ENCODE measurements at regions not wholly inside any gene's neighbourhood (a gene's known extent, or its start where the extent isn't known, plus 50 kb on each side); places are given as distances from the start of the nearest gene placed in this dataset.
"Not testable (repeated sequence)": the region's sequence is repeated elsewhere in the genome, so short reads cannot be mapped to it uniquely, and the experiment has no call there.

DNA sequence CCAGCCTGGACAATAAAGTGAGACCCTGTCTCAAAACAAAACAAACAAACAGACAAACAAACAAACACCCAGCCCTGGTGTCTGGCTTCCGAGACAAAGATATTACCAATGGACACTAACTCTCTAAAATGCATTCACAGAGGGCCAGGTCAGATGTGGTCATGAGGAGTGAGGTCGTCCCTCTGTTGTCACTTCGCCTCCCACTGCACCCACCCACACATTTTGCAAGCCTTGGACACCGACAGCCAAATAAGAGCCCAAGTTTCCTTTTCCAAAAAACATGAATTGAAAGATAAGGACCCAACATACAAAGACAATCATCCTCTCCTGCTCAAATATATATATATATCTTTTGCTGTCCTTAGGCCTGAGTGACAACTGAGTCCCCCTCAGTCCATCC is 319.9 kb downstream of the TSN start:
- no peak for DNase-seq

DNA sequence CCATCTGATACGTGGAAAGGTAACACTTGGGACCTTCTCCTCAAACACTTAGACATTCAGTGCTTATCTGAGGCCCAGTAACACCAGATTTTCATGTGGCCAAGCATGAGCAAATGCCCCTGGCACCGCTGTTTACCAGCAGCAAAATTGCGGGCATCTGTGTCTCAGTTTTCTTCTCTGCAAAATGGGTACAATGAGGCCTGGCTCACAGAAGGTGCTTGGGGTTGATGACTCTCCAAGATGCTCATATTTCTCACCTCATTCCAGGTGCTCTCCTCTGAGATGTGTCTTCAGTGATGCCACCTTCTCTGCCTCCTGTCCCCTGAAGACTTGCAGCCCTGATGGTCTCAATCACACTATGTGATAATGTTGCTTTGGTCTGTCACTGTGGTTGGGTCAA is 321.7 kb downstream of the TSN start:
- no peak for DNase-seq

DNA sequence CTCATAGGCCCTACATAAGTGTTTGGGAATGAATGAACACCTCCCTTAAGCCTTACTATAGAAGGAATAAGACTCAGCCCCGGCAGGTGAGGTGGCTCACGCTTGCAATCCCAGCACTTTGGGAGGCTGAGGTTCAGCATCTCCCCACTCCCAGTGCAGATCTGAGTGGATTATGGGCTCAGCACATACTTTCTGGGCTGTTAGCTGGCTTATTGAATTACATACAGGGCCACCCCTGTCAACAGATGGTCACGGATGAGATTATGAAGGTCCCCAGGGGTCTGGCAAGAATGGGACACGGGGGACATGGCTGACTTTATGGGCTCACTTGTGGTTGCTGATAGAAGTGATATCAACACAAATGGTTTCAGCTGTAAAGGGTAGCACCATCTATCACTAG is 322.3 kb downstream of the TSN start:
- no peak for DNase-seq

DNA sequence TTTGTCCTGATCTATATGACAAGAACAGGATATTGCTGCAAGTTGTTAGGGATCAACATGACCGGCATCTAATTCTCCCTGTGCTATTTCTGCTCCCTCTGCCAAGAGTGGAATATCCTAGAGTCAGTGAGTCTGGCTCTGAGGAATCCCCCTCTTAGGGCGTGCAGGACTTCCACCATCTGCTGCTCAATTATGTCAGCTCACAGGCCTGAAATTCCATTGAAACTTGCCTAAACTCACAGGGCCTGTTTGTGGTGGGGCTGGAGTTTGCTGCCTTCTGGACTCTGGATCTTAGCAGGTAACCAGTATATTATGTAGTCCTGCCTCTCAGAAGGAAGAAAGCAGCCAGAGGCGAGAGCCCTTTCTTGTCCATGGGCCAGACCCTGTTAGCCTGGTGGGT is 323.0 kb downstream of the TSN start:
- DNase-seq, result no peak

DNA sequence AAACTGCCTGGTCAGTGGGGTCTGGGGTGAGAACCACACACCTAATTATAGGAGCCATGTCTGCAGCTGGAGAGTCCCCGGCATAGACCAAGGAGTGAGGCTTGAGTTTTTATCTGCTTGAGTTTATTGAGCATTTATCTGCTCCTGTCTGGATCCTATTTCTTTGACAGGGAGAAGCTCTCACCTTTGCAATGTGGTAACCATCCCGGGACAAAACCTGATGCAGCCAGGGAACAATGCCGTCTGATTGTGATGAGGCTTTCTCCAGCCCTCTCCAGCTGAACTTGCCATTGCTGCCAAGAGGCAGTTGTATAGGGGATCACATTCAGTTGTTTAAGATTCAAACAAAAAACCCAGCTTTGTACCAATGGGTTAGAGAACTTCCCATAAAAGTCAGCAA is 324.4 kb downstream of the TSN start:
- DNase-seq, result no peak

DNA sequence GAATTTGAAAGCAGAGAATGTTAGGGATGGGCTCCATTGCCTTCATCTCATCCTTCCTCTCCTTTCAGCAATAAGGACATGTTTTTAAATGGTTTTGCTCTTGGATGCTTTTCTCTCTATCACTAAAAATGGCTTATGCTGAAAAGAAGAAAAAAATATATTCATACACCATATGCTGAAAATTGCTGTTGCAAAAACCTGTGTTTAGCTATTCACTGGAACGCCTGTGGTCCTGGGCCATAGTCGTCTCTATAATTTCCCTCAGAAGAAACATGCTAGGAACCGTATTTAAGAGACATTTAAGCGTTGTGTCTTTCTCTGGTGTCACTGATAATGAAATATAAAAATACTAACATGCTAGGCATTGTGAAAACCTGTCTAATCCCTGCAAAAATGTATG is 324.9 kb downstream of the TSN start:
- DNase-seq, result no peak

DNA sequence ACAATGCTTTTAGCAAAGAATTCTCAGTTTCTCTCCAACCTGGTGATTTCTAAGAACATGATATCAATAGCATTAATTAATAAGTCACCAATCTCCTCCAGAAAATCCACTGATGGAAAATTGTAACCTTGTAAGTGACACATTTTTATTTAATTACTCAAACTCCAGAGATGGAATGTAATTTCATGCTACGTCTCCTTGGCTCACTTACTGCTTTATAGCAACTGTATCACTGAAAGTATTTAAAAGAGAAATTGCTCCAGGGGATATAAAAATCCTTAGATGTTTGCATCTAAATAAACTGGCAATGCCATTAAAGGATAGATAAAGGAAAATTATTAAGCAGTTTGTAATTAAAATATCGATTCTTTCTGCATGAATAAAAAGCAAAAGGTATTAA is 325.4 kb downstream of the TSN start:
- no peak for DNase-seq

DNA sequence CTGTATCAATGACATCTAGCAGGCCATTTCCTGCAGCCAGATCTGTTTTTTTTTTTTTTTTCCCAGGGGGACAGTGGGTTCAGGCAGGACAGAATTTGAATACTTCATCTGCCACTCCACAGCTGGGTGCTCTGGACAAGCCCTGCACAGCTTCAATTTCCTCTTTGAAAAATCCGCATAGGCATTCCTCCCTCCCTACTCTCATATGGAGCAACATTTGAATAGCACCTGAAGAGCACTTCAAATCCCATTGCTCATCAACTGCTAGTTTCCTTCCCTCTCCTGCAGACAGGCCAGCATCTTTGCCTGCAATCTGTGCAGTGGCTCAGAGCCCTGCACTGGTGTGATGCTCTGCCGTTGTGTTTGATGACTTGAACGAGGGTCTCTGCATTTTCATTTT is 326.3 kb downstream of the TSN start:
- peak; percentile 7 for DNase-seq

DNA sequence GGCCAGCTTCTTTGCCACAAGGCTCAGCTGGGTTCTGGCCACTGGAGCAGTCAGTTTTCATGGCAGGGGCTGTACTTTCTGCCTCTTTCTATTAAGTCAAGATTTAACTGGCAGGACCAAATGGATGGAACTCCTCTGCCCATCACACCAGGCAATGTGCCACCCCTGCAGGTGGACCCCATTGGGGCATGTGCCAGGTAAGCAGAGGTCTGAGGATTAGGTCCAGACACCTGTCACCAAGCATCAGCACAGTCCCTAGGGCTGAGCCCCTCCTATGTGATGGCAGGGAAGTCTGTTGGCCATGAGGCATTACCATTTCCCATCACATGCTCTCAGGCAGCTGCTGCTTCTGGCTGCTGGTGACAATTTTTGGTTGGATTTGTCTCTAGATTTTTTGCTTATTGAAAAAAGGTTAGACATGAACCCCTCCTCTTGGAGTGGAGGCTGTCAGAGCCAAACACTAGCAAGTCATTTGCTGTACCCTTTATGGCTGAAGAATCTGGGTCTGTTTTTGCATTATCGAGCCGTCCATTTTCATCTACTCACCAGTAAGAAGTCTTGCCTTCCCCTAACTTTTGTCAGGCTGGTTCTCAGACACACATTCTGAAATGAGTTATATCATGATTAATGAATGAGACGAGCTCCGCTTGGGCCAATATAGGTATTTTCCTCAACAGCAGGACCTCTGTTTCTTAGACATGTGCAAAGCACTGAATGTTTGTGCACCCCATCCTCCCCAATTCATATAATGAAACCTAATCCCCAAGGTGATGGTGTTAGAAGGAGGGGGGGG is 328.0 kb downstream of the TSN start:
- no peak for DNase-seq

DNA sequence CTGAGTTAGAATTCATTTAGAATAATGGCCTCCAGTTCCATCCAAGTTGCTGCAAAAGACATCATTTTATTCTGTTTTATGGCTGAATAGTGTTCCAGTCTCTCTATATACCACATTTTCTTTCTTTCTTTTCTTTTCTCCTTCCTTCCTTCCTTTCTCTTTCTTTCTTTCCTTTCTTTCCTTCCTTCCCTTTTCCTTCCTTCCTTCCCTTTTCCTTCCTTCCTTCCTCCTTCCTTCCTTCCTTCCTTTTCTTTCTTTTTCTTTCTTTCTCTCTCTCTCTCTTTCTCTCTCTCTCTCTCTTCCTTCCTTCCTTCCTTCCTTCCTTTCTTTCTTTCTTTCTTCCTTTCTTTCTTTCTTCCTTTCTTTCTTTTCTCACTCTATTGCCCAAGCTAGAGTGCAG is 330.2 kb downstream of the TSN start:
- DNase-seq, result not testable (repeated sequence)

DNA sequence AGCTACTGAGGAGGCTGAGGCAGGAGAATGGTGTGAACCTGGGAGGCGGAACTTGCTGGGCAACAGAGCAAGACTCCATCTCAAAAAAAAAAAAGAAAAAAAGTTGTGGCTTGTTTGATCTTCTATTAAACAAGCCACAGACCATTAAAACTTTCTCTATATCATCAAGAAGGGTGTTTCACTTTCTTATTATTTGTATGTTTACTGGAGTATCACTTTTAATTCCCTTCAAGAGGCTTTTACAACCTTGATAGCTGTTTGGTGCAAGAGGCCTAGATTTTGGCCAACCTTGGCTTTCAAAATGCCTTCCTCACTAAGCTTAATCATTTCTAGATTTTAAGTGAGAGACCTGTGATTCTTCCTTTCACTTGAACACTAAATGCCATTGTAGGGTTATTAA is 339.1 kb downstream of the TSN start:
- DNase-seq, result no peak

DNA sequence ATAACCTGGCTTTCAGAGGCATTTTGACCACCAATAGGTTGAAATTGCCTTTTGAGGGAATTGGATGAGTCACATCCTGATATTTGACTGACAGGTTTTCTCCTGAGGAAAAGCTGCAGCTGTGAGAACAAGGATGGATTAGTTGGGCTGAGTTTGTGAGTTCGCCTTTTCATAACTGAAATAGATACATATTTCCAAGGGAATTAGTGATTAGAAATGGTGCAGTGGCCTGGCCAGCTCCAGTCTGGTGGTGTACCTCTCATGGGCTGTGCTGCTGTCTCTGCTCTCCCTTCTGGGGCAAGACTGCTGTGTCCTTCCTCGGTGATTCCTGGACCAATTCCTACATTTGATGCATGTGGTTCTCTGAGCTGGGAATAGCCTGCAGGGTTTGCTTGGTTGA is 341.3 kb downstream of the TSN start:
- no peak for DNase-seq

DNA sequence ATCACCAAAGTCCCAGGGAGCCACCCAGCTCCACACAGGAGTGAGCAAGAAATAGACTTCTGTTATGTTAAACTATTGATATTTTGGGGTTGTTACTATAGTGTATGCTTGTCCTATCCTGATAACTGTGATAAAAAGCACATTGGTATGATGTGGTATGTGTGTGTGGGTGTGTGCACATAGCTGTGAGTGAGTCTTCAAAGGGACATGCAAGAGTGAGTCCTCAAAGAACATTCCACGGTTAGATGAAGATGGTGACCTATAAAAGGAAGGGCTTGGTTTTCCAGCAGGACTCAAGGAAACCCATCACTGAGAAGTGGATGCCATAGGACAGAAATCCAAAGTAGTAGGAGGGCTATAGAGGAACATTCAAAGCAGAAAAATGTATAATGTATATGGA is 342.9 kb downstream of the TSN start:
- DNase-seq, result no peak

DNA sequence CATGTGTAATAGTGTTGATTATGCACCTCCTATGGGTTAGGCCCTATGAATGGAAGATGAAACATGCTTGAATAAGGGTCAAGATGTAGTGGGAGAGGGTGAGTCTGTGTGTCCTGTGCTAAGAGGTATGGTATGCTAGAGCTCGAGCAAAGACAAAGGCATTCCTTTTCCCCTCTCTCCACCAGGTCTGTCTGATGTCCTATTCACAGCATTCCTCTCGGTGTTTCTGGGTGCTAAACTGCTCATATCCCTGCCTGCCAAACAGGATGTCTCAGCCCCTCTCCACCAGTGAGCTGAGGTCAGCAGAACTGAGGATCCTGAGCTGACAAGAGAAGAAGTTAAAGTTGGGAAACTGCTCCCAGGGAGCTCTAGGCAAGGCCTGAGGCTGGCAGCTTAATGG is 344.9 kb downstream of the TSN start:
- no peak for DNase-seq

DNA sequence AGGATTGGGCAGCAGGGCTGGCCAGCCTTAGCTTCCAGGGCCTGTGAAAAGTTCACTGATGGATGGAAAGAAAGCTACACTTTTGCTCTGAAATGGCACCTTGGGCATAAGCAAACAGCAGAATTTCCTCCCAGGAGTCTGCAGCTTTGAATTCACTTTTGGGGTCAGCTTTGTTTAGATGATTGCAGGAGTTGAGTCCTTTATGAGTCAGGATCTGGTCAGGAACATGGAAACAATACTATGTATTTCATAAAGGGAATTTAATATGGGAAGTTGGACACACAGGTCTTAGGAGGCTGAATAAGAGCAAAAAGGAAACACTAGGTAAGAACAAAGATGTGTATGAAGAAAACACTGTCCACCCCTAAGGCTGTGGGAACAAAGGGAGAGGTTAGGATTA is 345.3 kb downstream of the TSN start:
- DNase-seq, result no peak

DNA sequence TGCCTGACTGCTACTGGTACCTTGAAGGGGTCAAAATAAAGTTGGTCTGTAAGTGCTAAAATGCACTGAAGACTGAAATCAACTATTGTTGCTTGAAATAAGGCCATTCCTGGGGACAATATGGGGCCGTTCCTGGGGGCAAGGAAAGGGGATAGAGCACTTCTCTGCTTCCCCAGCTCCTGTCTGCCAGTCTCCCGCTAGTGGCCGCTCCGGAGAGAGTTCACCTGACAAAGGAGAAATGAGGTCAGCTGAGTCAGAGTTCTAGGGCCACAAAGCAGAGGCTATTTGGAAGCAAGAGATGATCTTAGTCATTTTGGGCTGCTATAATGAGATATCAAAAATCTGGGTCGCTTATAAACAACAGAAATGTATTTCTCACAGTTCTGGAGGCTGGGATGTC is 345.9 kb downstream of the TSN start:
- DNase-seq, result no peak

DNA sequence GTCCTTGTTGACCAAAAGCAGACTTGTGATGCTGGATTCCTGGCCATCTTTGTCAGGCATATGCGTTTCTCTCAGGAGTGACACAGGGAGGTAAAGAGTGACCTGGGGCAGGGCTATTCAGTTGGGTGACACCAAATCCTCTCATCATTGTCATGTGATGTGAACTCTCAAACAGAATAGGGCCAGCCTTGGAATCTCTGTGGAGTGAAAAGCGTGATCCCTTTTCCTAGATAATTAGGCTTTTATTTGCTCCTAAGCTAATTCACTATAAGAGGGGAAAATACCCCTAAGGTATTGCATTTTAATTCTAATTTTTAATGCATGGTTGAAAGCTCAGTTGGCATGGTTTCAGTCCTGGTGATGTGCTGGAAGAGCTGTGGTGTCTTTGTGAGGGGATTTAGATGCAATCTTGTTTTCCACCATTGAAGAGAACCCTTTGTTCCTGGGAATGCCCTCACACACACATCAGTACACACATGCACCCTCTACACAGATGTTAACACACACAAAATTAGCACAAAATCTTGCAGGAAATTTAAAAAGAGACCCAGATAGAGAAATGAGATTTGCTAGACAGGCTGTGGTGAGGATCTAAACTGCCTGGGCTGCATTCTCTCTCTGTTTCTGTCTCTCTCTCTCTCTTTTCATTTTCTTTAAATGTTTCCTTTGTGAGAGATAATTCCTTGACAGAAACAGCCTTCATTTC is 349.9 kb downstream of the TSN start:
- no peak for DNase-seq

DNA sequence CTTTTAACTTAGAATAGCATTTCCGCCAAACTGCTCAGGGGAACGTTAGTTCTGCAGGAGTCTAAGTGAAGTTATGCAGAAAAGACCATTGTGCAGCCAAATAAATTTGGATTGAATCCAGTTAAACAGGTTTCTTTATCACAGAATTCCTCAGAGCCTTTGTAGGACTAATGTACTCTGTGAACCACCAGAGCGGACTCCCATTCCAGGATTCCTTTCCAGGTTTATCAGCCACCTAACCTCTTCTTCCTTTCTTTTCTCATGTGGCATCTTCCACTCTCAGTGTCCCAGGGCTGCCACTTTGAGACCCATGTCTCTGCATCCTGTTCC is 350.4 kb downstream of the TSN start:
- no peak for DNase-seq

DNA sequence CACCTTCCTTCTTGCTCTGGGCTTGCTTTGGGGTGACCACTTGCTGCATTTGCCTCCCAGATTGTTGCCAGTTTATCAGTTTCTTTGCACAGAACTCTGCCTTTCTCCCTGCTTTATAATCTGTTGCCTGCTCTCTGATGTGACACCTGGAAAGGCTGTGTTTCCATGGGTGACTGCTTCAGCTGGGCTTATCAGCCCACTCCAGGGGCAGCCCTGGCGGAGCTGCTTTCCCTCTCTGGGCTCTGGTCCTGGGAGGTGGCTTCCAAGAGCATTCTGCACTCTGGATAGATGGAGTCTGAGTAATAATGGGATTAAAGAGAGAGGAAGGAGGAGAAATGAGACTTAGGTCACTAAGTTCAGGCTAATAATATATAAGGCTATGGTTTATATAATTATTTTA is 352.7 kb downstream of the TSN start:
- DNase-seq, result no peak

DNA sequence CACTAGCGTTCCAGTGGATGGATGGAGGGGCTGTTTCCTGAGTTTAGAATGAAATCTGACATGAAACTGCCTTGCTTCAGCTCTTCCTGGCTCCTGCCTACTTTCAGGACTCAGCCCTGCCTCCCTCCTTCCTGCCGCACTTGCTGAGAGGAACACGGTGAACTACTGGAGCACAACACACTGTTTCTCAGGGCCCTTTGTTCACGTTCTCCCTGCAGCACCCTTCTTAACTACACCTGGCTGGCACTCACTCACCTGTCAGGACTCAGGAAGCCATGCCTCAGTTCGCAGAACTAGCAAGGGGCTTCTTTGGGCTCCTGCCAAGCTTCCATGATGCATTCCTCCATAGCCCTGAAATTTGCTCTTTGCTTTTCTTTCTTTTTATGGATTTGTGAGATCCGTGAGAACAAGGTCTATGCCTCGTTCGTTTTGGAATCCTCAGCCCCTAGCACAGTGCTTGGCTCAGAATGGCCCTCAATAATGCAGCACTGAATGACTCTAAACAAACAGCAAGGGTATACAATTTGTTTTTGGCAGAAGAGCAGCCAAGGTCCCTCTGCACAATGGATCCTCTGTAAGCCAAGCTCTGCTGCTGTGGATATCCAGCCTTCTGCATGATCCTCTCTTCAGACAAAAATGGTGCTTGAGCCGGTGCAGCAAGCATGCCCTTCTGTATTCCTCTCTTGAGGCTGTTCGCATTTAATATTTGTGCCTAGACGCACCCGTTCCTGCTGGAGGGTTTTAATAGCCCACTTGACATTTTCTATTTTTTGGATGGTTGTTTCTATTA is 357.0 kb downstream of the TSN start:
- no peak for DNase-seq

DNA sequence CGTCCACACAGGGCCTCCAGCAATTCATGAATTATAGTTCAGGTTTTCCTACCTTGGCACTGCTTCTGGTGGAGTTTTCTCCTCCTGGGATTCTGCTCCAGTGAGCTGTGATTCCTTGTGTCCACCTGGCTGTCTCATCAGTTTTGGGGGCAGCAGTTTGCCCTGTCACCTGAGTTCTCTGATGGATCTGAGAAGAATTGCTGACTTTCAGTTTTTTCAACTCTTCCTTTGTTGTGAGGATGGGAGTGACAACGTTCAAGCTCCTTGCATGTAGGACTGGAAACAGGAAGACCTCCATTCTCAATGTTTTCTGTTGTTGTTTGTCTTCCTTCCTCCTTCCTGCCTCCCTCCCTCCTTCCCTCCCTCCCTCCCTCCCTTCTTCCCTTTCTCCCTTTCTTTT is 359.0 kb downstream of the TSN start:
- no peak for DNase-seq

DNA sequence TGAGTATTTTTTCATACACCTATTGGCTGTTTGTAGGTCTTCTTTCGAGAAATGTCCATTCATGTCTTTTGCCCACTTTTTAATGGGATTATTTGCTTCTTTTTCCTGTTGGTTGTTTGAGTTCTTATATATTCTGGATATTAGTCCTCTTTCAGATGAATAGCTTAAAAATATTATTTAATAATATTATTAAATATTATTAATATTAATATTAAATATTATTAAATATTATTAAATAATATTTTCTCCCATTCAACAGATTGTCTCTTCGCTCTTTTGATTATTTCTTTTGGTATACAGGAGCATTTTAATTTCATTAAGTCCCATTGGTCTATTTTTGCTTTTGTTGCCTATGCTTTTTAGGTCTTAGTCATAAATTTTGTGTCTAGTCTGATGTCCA is 361.9 kb downstream of the TSN start:
- DNase-seq, result no peak

DNA sequence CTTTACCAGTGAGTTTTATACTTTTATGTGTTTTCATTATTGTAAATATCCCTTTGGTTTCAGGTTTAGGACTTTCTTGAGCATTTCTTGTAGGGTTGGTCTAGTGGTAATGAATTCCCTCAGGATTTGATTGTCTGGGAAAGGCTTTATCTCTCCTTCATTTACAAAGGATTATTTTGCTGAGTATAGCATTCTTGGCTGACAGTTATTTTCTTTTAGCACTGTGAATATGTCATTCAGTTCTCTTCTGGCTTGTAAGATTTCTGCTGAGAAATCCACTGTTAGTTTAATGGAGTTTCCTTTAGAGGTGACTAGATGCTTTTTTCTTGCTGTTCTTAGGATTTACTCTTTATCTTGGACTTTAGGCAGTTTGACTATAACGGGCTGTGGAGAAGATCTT is 373.9 kb downstream of the TSN start:
- no peak for DNase-seq

DNA sequence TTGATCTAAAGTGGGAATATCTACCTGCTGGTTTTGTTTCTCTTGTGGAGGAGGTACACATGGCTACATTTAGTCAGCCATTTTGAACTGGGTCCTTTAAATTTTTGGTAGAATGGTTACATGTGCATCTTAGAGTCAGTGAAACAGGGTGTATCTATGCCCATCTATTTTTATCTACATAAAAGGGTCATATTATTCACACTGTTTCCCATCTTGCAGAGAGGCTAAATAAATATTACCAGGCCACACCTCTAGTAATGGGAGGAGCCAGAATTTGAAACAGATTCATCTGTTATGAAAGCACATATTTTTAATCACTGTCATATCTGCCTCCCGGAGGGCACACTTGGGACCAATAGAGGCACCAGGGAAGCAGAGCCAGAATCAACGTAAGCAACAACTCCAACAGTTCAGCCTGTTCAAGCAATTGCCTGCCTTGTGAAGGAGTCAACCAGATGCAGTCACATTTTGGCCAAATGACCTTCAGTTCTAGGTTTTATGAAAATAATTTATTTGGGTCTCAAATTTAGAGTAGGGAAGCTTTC is 376.8 kb downstream of the TSN start:
- DNase-seq, result no peak

All from DMS79 (cell line).